Fibroblast of lung (primary cell): ENCODE measurements at regions not wholly inside any gene's neighbourhood (a gene's known extent, or its start where the extent isn't known, plus 50 kb on each side); places are given as distances from the start of the nearest gene placed in this dataset.
"Not testable (repeated sequence)": the region's sequence is repeated elsewhere in the genome, so short reads cannot be mapped to it uniquely, and the experiment has no call there.

Experiments used
- EZH2 ChIP-seq: IDR thresholded peaks from 2 replicates; pipeline ENCODE4 v1.5.1; 2012; ENCODE audit warnings: low read length, control low read depth, mild to moderate bottlenecking; ENCODE audit errors: missing control alignments
- TF ChIP-seq, protein P1 (sequence below), 2 donors: IDR thresholded peaks in 1 of 2; conservative IDR thresholded peaks in 1 of 2; 1 replicate in 1 of 2; 2 replicates in 1 of 2; pipeline ENCODE4 v1.5.1; 2011 to 2012; ENCODE audit warnings: low read length in 2 of 2, control low read depth in 1 of 2, inconsistent platforms in 1 of 2, low read depth in 1 of 2, mild to moderate bottlenecking in 1 of 2

DNA sequence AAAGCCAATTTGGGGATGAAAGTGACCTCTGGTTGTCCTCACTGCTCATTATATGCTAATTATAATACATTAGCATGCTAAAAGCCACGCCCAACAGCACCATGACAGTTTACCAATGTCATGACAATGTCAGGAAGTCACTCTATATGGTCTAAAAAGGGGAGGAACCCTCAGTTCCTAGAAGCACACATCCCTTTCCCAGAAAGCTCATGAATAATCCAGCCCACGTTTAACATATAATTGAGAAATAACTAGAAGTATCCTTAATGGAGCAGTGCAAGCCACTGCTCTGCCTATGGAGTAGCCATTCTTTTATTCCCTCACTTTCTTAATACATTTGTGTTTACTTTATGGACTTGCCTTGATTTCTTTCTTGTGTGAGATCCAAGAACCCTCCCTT lies 215.3 kb downstream of the SPIN4 start:
- TF ChIP-seq, protein P1, sequence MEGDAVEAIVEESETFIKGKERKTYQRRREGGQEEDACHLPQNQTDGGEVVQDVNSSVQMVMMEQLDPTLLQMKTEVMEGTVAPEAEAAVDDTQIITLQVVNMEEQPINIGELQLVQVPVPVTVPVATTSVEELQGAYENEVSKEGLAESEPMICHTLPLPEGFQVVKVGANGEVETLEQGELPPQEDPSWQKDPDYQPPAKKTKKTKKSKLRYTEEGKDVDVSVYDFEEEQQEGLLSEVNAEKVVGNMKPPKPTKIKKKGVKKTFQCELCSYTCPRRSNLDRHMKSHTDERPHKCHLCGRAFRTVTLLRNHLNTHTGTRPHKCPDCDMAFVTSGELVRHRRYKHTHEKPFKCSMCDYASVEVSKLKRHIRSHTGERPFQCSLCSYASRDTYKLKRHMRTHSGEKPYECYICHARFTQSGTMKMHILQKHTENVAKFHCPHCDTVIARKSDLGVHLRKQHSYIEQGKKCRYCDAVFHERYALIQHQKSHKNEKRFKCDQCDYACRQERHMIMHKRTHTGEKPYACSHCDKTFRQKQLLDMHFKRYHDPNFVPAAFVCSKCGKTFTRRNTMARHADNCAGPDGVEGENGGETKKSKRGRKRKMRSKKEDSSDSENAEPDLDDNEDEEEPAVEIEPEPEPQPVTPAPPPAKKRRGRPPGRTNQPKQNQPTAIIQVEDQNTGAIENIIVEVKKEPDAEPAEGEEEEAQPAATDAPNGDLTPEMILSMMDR (conservative IDR thresholded peaks at IDR 0.05 in 1 of 2, IDR thresholded peaks at IDR 0.05 in 1 of 2; ENCODE audit: low read depth in 1 of 2, low read length in 2 of 2): not testable (repeated sequence)
- TF ChIP-seq EZH2: not testable (repeated sequence)
